ENCODE measurements at regions not wholly inside any gene's neighbourhood (a gene's known extent, or its start where the extent isn't known, plus 50 kb on each side); places are given as distances from the start of the nearest gene placed in this dataset.

DNA sequence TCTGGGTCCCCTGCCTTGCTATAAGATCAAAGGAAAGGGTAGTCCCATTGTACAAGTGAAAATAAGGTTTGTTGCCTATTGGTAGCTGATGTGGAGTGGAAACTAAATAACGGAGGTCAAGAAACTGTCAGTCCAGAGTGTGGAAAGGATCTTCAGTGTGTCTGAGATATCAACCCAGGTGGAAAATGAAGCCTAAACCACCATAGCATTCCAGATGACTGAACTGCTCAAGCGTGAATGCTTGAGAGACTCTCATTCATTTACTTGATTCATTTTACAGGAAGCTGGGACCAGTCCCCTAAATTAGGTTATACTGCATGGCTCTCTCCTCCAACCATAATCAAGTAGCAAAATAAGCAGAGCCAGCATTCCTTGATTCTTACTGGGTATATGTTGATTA lies 116.0 kb upstream of the SLC28A3 start:
- DNase-seq = no peak

DNA sequence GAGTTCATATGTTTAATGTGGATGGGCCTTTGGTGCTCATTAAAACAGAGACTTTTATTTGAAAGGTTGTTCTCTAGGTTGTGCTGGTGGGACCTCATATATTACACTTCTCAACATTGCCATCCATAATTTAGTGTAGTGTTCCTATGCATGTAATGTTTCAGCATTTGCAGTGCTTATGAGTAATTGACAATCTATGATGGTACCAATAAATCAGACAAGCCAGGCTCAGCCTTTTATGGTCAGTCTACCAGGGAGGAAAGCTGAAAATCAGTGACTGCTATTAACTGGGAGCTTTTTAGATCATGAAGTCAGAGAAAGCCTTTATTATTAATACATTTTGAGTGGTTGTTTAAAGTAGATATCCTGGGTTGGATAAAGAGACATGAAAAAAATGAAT lies 120.1 kb upstream of the SLC28A3 start:
- no peak for DNase-seq

DNA sequence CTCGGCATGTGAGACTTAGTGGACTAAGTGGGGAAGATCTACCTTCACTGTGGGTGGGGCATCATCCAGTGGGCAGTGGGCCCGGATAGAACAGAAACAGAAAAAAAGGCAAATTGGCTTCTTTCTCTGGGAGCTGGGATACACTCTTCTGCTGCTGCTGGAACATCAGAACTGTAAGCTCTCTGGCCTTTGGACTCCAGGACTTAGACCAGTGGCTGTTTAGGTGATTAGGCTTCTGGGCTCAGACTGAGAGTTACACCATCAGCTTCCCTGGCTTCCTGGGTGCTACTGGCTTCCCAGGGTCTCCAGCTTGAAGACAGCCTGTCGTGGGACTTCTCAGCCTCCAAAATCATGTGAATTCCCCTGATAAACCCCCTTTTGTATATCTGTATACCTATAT lies 122.7 kb upstream of the SLC28A3 start:
- DNase-seq = no peak

DNA sequence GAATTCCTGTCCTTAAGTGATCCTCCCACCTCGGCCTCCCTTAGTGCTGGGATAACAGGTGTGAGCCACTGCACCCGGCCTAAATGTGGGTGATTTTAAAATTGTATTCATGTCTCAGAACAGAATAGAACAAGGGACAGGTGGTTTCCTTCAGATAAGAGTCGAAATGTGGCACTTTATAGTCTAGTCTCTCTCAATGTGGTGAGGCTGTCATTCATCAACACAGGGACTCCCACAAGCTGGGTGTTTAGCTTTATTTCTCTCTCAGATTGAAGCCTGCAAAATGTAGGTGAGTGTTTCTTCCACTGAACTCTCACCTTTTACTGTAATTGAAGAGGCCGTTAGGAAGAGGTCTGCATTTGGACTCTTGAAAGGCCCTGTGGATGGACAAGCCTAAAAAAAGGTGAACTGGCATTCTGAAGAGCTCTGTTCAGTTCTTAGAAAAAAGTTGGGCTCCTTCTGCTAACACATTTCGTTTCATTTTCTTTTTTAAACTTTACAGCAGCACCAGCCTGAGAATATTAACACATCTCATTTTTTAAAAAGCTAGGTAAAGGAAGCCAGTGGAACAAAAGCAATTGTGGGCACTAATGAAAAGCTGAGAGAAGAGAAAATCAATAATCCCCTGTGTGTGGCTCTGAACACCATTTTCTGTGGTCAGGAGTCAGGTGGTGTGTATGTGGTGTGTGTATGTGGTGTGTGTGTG lies 126.2 kb upstream of the SLC28A3 start:
- no peak for DNase-seq

DNA sequence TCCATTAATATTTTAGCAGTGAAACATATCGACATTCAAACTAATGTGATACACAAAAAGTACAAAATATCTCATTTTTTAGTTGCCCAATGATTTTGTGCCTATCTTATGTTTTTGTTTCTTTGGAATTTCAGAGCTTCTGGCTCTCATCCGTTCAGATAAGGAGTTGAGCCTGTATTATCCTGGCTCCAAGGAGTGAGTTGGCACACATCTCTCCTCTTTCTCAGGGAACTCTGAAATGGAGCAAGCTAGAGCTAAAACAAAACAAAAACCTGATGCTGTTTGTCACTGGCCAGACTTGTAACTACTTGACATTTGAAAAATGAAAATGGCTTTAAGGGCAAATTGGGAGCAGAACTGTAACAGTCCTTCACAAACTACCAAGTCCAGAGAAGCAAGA lies 131.3 kb upstream of the SLC28A3 start:
- DNase-seq = no peak

DNA sequence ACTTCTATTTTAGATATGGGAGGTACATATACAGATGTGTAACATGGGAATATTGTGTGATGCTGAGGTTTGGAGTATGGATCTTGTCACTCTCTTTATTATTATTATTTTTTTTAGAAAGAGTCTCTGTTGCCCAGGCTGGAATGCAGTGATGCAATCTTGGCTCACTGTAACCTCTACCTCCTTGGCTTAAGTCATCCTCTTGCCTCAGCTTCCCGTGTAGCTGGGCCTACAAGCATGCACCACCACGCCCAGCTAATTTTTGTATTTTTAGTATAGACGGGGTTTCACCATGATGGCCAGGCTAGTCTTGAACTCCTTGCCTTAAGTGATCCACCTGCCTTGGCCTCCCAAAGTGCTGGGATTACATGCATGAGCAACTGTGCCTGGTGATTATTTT lies 138.4 kb upstream of the SLC28A3 start:
- DNase-seq = no peak

DNA sequence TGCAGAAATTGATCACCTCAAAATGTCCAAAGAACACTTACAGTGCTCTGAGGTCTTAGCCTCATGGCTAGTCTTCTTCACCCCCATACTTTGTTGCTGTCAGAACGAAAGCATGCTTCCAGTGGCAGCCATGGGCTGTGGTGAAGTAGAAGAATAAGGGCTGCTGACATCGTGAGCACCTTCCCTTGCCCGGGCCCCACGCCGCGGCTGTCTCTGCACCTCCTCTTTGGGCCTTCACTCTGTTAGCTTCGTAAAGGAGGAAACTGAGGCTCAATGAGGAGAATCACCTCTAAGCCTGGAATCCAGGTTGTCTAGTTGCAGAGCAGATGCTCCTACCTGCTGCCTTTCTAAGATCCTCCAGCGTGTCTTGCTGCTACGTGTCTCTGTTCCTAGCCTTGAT lies 139.5 kb upstream of the SLC28A3 start:
- DNase-seq = no peak

DNA sequence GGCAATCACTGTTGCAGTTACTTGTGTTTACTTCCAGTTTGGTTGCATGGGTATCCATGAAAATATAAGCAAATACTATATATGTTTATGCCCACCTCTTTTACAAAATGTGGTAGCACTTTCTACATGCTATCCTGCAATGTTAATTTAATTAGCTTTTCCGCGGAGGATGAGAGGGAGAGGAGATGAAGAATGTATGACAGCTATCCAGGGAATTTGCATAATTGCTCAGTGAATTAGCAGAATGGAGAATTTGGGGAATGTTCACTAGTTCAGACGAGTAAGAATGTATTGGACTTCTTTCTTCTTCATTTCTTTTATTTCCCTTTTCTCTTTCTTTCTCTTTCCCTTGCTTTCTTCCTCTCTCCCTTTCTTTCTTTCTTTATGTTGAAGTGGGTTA lies 140.7 kb upstream of the SLC28A3 start:
- DNase-seq = no peak

DNA sequence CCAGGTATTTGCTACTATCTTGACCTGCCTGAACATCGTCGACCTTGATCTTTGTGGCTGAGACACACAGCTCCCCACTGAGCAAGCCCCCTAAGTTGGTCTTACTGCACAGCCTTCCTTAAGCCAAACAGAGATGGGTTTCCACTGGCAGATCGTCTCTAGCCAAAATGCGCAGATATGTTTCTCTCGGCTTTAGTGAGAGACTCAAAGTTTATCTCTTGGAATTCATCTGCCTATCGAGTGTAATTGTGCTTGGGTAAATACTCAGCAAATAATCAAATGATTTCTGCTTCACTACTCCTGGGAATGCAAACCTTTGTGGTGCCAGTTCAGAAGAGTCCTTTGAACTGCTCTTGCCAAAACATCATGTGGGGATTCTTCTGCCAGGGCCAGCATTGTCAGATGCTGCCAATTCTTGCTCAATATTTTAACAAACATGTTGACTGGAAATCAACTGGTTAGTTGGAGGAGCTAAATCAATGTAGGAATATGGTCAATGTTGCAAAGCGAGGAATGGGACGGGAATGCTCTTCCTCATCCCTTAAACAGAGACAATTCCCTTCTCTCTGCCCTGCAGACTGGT lies 141.2 kb upstream of the SLC28A3 start:
- no peak for DNase-seq

DNA sequence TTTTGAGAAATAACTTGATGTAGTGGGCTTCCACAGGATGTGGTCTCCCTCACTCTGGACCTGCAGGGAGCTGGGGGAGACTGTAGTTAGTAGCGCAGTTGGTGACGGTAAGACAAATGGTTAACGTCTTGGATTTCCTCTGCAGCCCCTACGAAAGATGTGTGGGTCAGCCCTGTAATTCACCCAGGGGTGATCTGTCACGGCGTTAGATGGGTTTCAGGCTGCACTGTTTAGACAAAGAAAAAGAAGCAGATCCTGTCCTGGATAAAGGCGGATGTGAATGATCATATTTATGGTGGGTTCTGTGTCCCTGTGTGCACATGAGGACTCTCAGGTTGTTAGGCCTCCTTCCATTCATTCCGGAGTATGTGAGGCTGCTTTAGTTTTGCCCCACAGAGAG lies 142.0 kb upstream of the SLC28A3 start:
- DNase-seq = no peak

DNA sequence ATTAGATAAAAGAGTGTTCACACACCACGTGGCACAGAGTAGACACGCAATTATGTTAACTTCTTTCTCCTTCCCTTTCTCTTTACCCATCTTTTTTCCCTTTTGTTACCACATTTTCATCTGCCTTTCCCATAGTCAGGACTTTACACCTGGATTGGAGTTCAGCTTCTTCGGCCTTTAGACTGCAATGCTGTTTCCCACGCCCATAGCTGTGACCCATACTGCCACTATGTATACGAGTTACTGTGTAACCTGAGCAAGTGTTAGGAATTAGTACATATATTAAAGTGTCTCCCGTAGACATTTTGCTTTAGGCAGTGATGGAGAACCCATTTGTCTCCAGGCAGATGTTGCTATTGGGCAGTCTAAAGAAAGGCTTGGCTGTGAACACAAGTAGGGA lies 143.6 kb upstream of the SLC28A3 start:
- DNase-seq = no peak

DNA sequence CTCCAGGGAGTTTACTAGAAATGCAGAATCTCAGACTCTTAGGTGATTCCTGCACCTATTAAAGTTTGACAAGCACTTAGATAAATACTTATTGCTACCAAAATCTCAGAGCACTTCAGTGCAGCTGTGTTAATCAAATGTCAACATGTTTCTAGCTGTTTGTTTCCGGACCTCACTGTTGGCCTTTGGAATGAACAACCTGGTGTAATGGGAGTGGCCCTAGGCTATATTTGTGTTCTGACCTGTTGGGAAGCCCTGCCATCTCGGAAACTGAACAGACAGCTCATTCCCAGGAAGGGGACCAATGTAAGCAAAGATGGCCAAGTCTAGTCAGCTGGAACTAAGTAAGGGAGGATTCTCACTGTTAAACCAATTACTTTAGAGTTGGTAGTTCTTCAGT lies 145.0 kb upstream of the SLC28A3 start:
- DNase-seq = no peak

DNA sequence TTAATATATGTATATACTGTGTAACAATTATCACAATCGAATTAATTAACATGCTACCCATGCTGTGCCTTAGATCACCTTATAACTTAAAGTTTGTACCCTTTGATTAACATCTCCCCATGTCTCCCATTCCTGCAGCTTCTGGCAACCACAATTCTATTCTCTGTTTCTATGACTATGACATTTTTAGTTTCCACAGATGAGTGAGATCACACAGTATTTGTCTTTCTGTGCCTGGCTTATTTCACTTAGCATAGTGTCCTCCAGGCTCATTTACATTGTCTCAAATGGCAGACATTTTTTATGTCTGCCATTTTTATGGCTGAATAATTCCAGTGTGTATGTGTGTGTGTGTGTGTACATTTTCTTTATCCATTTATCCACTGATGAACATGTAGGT lies 146.1 kb upstream of the SLC28A3 start:
- DNase-seq = no peak

DNA sequence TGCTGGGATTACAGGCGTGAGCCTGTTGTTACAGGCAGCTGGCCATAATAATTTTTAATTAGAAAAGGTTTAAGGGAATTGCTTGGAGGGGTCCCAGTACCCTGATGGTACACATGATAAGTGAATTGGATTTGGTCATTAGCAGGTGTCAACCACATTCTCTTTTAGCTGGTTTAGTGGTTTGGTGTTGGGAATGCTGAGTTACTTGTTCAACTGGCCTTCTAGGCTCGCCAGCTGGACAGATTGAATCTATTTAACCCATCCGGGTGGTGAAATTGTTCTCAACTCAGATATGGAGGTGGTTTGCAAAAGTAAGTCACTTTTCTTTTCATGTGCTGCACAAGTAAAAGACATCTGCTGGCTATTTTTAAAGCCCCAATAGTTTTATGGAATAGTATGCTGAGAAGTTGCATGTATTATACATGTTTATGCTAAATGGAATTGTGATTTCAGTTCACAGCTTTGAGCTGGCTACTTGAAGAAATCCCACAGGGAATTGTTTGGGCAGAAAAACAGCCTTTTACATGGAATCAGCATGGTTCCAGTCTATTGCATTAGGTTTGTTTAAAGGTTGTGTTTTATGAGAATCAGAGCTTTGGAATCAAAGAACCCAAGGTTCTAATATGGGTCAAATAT lies 149.8 kb upstream of the SLC28A3 start:
- DNase-seq = no peak

DNA sequence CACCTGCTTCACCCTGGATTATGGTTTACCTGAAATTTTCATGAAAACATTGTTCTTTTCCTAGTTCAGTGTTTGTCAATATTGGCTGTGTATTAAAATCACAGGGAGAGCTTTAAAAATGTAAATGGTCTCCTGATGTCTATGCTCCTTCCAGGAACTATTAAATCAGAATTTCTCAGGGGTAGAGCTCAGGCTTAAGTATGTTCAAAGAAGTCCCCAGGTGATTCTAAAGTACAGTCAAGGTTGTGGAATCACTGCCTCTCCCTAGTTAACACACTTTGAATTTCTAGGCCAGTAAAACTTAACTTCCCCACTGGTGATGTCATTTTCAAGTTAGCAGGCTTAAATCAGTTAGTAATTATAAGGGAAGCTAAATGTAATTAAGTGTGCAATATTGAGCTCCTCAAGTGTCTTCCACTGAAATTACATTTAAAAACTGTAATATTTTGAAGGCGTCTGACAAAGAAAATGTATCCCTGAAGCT lies 150.3 kb upstream of the SLC28A3 start:
- no peak for DNase-seq

DNA sequence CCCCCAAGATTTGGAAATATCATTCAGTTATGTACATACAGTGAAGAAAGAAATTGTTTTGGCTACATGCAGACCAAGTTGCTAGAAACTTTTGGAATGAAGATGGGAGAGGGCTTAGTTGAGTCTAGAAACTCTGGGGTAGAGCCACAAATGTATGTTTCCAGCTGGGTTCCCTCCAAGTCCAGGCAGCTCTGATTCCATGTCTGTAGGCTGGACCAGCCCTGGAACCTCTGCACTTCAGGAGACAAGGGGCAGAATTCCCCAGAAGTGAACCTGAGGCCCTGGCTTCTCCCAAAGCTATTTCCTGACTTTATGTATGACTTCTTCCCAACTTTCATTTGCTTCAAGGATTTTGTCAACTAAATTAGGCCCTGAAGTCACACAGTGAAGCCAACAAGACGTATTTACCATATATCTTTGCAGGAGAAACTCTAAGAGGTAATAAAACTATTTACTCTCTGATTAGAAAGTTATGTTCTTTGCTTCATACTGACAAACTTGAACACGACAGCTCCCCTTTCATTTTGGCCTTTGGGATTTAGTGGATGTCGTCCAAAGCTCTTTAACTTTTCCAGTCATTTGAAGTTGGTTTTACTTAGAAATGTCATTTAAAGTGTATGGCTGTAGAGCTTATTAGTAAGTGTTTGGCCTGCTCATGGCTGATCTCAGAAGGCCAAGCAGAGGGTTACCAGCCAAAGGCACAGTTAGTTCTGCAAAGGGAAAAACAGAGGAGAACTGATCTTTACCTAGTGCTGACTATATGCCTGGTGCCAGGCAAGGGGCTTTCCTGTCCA lies 152.0 kb upstream of the SLC28A3 start:
- DNase-seq = no peak

DNA sequence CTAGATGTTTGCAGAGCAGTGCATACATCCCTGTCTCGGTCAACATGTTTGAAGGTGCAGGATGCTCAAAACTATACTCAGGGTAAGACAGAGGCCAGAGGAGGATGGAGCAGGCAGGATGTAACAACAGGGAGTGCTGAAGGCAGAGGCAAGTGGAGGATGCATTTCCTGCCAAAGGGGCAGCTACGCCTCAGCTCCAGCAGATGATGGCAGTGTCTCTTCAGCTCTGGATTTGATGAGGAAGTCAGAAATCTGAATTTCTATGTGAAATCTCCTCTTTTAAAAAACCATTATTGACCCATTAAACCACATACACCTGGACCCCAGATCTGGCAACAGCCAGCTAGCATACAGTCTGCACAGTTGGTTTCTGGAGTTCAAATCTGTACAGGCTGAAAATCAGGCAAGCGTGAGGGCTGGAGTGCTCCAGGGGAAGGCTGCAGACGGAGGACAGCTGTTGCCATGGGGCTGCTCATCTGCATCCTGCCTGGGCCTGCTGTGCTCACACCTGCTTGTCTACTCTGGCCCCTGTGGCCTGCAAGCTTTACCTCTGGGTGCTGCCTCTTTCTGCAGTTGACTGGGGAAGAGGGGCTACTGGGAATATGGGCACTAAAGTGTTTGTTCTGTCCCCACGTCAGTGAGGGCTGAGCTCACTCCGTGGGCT lies 152.9 kb upstream of the SLC28A3 start:
- DNase-seq = peak in 1 of 2 experiments; percentile 47

DNA sequence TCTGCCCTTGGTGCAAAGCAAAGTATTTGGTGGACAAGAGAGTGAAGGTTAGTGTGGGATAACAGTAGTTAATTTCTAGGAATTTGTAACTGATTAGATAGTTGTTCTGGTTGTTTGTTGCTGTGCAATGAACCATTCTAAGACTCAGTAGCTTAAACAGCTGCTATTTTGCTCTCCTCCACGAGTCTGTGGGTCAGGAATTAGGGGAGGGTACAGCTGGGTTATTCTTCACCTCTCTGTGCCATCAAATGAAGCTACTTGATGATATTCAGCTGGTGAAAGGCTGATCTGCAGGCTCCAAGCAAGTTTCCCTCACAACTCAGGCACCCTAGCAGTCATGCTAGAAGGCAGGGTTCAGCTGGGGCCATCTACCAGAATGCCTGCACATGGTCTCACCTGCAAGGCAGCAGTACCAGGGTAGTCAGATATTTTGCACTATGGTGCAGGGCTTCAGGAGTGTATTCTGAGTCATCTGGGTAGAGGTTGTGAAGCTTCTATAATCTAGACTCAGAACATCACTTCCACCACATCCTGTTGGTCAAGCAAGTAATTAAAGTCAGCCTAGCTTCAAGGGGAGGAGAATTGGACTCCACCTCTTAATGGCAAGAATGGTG lies 159.5 kb upstream of the SLC28A3 start:
- DNase-seq = no peak

DNA sequence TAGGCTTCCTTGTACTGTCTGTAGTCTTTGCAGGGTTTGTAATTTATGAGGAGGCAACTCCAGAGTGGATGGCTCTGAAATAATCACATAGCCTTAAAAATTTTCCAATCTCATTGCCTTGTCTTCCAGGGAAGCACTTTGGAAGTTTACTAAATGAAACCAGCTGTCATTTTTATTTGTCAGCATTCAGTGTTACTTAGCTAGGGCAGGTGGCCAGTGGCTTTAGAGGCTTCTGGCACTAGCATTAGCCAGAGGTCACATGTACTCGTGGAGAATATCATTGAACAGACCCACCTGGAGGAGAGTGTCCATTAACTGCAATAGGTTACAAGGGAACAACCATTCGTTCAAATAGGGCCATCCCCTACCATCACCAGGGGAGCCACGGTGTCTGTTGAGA lies 160.3 kb upstream of the SLC28A3 start:
- no peak for DNase-seq

DNA sequence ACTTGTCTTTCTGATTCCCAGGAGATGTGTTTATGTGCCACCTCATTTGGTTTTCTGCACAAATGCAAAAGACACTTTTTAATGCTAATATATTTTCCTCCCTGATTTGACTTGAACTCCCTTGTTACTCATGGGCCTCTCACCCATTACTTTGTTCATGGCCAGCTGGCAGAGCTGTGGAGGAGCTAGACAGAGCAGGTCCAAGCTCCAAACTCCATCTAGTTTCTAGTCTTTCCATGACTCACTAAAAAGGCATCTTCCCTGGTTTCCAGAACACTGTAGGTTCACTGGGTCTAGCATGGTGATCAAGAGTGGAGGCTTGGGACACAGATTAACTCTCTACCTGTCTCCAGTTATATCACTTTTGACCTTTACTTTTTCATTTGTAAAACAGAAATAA lies 161.0 kb upstream of the SLC28A3 start:
- DNase-seq = no peak

DNA sequence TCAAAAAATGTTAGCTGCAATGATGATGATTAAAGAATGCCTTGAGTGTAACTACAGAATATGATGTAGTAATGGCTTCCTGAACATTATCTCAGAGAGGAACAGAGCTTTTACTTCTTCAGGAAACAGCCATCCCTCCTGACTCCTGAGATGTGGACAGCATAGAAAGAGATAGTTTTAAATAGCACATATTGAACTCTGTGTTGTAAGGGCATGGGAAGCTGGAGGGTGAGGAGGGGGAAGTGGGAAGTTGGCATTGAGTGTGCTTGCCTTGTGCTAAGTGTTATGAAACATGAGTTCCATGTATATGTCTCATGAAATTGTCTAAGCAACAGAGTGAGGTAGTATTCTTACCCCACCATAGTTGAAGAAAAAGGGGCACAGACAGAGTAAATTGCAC lies 161.5 kb upstream of the SLC28A3 start:
- DNase-seq = no peak

DNA sequence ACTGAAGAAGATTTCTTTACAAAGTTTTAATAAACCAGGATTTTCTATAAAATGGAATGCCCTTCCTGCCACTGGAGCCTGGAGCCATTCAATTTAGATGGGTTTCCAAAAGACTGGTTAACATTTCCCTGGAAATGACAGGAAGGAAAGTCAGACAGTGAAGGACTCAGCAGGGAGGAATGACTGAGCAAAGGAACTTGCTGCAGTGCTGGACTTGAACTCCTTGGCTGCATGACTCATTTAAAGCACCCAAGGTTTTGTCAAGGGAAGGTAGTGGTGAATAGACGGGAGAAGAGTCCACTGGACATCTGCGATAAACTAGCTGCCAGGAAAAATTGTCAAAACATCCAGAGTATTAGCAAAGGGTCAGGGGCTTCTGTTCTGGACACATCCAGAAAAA lies 163.8 kb upstream of the SLC28A3 start:
- DNase-seq = no peak

DNA sequence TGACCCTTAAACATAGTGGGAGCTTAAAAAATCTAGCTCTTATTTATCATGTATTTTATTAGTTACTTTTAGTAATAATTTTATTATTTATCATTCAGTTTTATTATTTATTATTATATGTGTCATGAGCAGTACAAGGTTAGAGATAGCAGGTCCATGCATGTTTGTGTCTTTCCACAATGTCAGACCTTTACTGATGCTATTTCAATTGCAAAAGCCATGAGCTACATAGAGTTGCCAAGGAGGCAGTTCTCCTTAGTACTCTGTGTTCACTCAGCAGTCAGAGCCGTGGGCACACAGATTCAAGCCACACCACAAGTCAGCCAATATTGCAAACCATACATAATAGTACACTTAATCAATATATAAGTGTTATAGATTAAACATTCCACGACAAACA lies 157.9 kb upstream of the NTRK2 start:
- no peak for DNase-seq
